22Rv1 (cell line): ENCODE measurements at regions not wholly inside any gene's neighbourhood (a gene's known extent, or its start where the extent isn't known, plus 50 kb on each side); places are given as distances from the start of the nearest gene placed in this dataset.

Experiments
- H3K27ac ChIP-seq: fragments of 450-650 bp; 2 replicates; pipeline ENCODE4 v1.5.1; 2017
- CTCF ChIP-seq: fragments of 450-650 bp; IDR thresholded peaks from 2 replicates; pipeline ENCODE4 v1.5.1; 2017; ENCODE audit warnings: mild to moderate bottlenecking
- ZFX ChIP-seq: fragments of 450-650 bp; IDR thresholded peaks from 2 replicates; pipeline ENCODE4 v1.6.1; 2017; ENCODE audit warnings: antibody characterized with exemption, borderline replicate concordance

GRCh38 chr6:106757267-106757666 is 127.9 kb downstream of the QRSL1 start:
- H3K27ac ChIP-seq: peak overlapping the region; percentile 25; the same call in 1 of the 2 replicates
- TF ChIP-seq CTCF (no peak), ZFX (no peak)

GRCh38 chr6:106754215-106754614 is 124.8 kb downstream of the QRSL1 start:
- no peak for TF ChIP-seq ZFX
- TF ChIP-seq CTCF: no peak
- H3K27ac ChIP-seq: no peak overlapping the region

- H3K27ac ChIP-seq: no peak overlapping the region
- TF ChIP-seq ZFX: no peak
- TF ChIP-seq CTCF: no peak
These were observed 123.3 kb downstream of the QRSL1 start for GRCh38 chr6:106752641-106753040.

GRCh38 chr6:106751501-106752252 is 122.3 kb downstream of the QRSL1 start:
- H3K27ac ChIP-seq: no peak overlapping the region
- no peak for TF ChIP-seq CTCF
- TF ChIP-seq ZFX: no peak

- H3K27ac ChIP-seq: no peak overlapping the region
- no peak for TF ChIP-seq ZFX
- no peak for TF ChIP-seq CTCF
These were observed 121.6 kb downstream of the QRSL1 start for GRCh38 chr6:106750946-106751345.

GRCh38 chr6:106750142-106750918 is 121.0 kb downstream of the QRSL1 start:
- no peak for TF ChIP-seq CTCF
- no peak for TF ChIP-seq ZFX
- H3K27ac ChIP-seq: no peak overlapping the region

GRCh38 chr6:106749609-106750008 is 120.2 kb downstream of the QRSL1 start:
- no peak overlapping the region for H3K27ac ChIP-seq
- TF ChIP-seq ZFX (no peak), CTCF (no peak)
